Right lung (tissue), 2 donors: ENCODE measurements at regions not wholly inside any gene's neighbourhood (a gene's known extent, or its start where the extent isn't known, plus 50 kb on each side); places are given as distances from the start of the nearest gene placed in this dataset.

Experiments
- DNase-seq, 2 donors: peaks; one replicate each; pipeline ENCODE4 v3.0.0-alpha.2; 2013

DNA sequence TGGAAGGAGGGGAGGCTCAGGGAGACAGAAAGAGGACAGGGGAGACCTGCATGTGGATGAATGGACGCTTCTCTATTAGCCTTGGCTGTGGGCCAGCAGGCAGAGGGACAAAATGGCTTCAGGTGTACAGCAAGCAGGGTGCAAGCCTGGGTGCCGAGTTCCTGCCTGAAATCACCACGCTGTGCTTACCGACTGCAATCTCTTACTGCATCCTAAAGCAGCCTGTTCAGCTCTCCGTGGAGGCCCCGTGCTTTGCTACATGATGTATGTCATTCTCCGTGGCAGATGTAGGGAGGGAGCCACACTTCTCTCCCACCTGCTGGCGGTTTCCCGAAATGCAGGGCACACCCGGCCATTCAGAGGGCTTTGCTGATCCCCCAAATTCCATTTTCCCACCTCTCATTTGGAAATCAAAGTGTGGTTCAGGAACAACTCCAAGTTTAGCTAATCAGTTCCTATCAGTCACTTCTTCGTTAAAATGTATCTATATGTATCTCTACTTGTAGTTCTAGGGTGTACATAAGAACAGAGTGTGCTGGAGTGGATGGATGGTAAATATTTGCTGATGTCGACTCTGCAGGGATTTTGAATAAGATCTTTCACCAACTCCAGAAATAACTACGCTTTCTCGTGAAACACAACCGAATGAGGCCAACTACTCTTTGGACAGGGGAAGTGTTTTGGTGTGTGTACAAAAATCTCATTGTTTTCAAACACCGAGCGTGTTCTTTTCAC lies 122.3 kb upstream of the BACE2 start:
- DNase-seq: no peak

DNA sequence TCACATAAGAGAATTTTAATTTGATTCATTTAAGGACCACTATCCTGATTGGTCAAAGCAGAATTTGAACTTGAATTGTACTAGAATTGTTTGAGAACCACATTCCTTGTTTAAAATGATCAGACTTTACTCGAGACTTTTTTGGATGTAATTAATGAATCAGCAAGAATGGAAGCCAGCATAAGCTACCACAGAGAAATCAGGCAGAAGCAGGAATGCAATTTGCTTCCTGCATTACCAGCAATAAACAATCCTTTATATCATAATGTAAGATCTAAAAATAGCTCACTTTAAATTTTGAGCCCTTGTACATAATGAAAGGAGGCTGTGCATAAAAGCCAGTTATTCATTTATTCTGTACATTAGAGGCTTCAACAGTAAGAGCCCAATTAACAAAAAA lies 119.8 kb upstream of the BACE2 start:
- no peak for DNase-seq

DNA sequence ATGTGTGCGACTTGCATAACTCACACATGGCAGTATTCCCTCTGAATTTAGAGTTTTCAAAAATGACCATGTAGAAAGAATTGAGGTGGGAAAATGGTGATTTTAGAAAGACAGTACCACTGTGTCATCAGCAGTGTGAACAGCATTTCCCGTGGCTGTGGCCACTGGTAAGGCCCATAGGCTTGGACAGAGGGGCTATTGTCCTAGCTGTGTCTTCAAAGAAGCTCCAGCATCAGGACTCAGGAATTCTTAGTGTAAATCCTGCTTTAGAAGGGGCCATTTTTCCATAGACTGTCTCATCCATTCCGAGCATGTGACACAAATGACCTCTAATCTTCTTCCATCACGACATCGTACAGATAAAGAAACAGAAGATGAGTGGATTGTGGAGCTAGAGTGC lies 119.3 kb upstream of the BACE2 start:
- no peak for DNase-seq

DNA sequence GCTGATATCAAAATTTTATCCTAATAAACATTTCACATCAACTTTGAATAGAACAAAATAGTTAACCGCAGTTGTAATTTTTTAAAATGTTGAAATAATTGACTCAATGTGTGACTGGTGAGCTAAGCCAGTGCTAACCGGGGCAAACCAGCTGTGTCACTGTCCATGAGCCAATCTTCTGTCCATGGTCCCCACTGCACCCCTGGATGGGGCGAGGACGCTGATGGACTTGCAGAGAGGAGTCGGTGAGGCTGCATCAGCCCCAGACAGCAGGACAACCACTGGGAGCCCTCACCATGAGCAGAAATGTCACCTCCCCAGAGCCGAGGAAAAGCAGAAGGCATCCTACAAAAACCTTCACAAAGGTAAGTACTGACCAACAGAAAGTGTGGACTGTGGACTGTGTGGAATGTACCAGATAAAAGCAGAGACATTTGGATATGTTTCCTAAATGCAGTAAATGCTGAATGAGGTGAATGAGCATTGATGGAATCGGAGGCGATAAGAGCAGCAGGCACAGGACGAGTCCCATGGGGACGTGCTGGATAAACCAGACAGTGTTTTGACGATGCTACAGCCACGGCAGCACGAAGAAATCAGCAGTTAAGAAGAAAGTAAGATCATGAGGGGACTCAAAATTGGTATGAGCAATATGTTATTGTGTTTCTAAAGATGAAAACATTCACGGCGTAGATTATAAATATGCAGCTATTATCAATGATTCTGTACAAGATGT lies 115.0 kb upstream of the BACE2 start:
- no peak for DNase-seq

DNA sequence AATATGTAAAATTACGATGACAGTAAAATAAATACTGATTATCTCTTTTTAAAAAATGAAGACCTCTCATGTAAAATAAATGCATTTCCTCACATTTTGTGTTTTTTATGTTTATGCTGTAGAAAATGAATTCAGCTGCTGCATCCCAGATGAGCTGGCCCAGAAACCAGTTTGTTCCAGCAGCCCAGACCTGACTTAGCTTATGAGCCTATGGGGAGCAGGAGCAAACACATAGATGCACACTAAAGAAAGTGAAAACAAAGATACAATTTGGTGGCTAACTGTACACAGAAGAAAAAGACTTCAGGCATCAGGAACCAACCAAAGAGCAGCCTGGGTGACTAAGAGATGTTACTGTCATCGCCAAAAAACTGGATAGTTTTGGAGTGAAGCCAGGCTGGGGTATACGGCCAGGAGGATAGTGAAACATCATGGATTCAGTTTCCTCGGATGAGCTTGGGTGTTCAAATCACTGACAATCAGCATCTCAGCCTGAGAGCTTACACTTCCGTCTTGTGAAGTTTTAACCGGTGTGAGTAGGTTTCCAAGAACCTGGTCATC lies 113.9 kb upstream of the BACE2 start:
- DNase-seq: no peak

DNA sequence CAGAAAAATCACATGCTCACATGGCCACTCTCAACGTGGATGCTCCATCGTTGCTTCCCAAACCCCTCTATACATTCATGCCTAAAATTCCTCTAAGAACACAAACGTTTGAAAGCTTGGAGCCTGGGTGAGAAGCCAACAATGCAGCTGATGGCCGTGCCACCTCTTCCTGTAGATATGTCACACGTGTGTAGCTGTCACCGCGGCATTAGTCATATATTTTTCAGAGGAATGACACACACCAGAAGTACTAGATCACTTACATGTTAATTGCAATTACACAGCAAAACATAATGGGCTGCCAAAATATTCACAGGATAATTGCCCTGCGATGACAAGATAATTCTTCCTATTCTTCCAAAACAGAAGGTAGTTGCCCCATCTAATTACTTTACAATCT lies 112.7 kb upstream of the BACE2 start:
- DNase-seq: no peak

DNA sequence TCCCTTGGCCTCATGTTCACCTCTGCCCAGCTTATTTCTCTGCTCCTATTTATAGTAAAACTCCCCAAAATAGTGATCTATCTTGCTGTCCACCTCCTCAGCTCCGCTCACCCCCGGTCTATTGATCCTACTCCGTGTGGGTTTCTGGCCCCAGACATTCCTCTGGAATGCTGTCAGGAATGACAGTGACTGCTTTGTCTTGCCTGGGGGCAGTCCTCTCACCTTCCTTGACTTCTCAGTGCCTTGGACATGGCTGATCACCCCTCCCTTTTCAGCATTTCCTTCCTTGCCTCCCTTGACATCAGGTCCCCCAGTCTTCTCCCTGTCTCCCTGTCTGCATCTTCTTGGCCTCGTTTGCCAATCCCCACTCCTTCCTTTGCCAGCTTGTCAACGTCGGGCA lies 108.1 kb upstream of the BACE2 start:
- DNase-seq: no peak

DNA sequence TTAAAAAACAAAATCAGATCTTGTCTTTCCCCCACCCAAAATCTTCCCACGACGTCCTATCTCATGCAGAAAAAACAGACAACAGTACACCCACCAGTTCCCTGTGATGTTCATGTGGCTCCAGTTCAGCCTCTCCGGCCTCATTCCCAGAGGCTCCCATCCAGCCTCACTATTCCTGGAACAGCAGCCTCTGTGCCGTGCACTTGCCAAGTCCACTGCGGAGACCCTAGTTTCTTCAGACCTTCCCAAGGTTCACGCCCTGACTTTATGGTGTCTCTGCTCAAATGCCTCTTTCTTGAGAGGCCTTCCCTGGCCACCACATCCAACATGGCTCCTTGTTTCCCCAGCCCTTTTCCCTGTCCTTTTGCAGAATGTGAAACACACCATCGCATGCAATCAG lies 106.3 kb upstream of the BACE2 start:
- no peak for DNase-seq

DNA sequence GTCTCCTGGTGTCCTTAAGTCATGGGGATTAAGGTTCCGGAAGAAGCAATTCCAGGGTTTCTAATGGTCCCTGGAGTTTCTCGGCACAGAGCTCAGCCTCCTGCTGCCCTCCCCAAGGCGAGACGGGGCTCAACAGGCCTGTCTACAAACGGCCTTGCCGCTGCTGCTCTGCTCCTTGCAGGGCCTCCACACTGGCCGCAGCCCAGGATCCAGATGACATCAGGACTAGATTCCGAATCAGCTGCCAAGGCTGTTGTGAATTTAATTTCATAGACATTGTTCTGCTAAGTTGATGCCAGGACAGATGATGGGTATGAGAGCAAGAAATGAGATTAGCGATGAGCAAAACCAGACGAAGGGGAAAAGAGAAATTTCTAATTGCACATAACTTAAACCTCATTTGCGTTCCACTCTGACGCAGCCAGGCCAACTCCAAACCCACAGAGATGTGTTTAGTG lies 103.6 kb upstream of the BACE2 start:
- peak in 1 of 2 donors; percentile 46 for DNase-seq

DNA sequence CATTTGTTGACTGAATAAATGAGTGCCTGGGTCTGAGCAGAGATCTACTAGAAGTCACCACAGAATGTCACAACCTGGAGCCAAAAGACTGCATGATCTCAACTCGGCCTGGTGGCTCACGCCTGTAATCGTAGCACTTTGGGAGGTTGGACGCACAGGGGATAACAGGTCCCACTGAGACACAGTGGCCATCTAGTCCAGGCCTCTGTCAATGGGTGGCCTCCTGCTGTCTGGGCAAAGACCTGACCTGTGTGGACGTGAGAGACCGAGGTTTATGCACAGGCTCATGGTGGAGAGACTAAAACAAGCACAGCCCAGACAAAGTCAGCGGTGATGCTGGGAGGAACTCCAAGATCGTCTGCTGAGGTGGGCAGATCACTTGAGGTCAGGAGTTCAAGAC lies 103.0 kb upstream of the BACE2 start:
- DNase-seq: no peak

DNA sequence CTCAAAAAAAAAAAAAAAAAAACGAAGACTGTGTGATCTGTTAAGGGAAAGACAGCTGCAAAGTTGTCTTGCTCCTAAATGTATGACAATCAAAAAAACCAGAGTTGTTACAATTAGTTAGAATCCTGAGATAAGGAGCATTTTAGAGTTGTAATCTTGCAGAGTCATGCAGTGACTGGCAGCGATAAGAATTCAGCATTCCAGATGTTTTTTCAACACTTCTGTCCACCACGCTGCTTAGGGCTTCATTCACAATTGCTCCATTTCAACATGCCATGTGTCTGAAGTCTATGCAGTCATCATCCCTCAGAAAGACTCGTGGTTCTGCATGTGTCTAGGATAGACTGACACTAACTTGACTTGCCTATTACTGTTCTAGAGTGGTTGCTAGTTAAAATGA lies 102.4 kb upstream of the BACE2 start:
- no peak for DNase-seq

DNA sequence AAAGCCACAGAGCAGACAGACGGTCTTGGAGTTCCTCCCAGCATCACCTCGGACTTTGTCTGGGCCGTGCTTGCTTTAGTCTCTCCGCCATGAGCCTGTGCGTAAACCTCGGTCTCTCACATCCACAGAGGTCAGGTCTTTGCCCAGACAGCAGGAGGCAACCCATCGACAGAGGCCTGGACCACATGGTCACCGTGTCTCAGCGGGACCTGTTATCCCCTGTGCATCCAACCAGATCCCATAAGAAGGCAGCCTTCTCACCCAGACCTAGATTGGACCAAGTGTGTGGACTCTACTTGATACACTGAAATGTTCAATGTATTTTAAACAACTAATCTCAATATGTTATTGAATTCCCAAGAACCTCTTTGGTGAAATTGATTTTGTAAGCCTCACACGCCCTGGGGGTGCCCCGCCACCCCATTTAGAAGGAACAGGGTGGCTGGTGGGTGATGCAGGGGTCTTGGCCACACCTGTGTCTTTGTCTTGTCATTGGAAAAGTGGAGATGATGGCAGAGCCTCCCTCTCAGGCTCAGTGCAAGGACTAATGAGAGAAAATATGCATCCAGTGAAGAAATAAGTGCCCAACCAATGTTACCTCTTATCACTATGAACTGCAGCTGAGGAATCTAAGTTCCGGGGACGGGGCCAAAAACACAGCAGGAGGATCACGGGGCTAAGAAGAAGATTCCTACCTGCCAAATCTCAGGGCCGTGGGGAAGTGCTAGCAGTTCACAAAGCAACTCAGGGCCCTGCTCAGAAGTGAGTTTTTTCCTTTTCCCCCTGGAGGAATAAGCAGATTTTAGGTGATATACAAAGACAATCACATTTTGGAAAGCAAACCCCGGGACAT lies 101.6 kb upstream of the BACE2 start:
- DNase-seq: no peak

DNA sequence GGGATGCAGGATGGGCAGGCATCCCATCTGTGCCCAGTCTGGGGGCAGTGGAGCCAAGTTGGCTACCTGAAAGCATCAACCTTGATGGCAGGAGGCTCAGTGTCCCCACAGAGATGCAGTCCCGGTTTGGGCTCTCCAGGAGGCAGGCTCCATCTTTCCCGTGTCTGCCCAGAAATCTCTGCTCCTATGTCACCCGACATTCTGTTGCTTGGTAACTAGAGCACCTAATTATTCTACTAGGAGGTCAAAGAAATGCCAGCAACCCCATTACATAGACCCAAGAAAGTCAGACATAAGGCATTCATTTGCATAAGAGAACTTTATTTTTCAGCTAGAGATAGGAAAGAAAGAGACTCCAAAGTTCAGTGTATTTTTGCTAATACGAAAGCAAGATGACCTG lies 100.3 kb upstream of the BACE2 start:
- no peak for DNase-seq

DNA sequence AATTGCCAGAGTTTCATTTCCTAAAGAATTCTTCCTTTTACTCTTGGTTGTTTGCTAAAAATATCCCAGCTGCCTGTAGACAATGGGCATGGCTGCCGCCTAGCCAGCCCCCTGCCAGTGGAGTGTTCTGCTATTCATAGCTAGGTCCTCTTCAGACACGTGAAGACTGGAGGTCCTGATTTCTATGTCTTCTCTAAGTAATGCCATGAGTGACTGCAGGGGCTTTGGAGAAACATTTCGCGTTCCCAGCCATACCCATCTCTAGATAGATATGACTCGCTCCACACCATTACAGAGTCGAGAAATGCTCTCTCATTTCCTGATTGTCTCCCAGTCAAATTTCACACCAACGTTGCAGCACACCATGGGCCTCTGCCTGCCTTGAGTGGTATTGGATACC lies 99.5 kb upstream of the BACE2 start:
- no peak for DNase-seq

DNA sequence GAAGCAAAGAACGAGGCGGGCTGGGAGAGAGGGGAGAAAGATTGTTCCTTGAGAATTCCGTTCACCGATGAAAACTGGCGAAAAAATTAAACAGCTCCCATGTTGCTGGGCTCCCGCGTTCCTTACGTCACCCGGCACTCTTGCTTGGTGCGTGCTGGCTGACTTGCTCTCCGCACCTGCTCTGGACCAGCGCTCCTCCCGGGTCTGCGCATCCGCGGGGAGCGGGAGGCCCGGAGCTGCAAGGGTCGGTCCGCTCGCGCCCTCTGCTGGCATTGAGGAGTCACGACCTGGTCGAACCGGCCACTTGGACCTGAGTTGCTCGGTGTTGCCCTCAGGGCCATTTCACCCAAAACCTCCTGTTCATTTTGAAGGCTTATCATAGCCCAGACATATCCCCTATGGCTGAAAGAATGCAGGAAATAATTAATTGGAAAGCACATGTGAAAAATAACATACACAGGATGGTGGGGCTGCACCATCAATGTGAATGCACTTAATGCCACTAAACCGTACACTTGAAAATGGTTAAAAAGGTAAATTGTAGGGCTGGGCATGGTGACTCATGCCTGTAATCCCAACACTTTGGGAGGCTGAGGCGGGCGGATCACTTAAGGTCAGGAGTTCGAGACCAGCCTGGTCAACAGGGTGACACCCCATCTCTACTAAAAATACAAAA lies 98.9 kb upstream of the BACE2 start:
- peak in 1 of 2 donors; percentile 68 for DNase-seq

DNA sequence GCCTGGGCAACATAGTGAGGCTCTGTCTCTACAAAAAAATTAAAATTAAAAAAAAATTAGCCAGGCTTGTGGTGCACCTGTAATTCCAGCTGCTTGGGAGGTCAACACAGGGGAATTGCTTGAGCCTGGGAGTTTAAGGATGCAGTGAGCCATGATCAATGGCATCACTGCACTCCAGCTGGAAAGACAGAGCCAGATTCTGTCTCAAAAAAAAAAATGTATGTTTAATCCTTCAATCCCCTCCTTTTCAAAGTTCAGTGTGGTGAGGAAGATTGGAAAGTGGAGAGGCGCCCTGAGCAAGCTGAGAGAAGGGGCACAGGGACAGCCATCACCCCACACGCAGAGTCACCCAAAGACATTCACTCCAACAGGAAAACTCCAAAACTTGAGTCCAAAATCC lies 97.7 kb upstream of the BACE2 start:
- no peak for DNase-seq

DNA sequence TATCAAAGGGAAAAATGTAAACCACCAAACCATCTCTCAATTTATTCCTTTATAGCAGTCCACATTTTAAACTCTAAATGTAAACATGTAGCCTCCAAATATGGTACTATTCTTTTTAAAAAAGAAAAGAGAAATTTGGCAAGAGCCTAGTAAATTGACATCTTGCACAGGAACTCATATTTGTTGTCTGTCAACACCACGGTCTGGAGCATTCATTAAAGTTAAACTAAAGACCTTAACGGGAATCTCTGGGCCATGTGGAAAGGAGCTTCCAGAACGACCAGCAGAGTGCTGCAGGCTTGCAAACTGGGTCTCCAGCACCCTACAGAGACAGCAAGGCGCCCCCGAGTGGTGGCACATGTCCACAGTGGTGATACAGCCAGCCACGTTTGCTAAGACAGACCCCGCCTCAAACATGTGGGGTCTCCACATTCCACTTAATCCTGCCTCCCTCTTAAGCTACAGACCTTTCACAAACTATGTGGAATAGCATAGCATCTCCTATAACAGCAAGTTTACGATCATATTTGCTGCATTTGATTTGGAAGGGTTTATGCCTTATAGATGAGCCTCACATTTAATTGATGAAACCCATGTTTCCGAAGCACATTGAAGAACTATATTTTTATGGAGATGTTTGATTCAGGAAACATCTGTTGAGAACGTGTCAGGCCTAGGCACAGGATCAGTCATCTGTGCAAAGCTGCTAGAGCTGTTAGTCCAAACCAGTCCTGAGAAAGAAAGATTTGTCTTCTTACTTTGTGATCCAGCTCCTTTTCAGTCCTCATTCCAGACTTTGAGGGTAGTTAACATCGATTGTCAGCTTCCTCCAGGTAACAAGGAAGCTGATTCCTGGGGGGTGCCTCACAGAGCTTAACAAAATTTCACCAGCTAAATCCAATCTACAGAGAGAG lies 96.4 kb upstream of the BACE2 start:
- no peak for DNase-seq

DNA sequence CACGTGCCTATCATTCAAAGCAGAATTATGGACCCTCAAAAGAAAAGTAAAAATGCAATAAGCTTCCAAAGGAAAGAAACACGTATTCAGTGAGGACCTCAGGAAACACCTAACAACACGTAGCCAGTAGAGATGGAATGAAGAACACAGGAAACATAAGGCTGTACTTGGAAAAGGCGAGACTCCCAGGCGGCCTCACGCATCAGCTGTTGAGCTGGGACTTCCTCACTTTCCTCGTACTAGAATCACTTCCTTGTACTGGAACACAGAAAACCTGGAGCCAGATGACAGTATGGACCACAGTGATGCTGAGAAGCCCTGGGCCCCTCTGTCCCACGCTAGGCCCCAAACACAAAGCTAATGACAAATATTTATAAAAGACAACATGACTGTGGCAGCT lies 94.4 kb upstream of the BACE2 start:
- no peak for DNase-seq

DNA sequence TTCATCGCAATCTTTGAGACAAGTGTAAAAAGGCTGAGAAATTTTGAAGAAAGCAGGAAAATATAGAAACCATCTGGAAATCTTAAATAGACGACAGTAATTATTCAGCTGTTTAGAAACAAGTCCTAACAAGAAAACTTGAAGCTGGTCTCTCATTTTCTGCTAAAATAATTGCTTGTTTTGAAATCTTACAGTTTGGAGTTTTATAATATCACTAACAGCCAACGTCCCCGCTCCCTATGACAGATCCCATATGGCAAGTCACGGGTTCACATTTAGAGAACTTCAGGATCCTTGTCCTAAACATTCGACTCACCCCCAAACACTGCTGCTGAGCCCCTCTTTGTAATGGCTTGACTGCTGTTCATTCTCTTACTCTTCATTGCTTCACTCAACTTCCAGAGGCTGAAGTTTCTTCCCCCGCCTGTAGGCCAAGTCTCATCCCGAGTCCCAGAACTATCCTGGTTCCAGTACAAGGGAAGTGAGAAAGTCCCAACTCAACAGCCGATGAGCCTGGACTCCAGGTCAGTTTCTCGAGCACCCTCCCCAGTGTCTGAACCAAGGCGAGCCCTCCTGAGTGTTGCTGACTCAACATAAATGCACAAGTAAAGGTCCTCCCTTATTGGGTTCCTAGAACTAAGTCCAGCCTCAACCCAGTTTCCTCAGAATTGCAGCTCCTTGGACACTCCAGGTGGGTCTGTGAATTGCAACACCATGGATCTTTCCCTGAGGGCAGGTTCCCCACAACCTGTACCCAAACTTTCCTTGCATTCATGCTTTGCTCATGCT lies 93.4 kb upstream of the BACE2 start:
- no peak for DNase-seq

DNA sequence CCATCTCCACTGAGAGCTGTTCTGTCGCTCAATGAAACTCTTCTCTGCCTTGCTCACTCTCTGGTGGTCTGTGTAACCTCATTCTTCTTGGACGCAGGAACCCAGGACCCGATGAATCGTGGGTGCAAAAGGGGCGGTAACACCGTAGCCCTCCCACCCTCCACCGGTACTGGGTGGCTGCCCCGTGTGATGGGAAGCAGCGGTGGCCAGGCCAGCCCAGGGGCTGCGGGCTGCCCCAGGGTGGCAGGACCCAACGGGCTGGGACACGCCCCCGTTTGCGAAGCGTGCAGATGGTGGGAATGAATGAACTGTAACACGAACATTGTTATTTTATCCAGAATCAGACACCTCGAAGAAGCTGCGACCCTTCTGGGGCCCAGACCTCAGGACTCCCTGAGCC lies 92.3 kb upstream of the BACE2 start:
- DNase-seq: no peak
